H1 (cell line): ENCODE measurements at regions not wholly inside any gene's neighbourhood (a gene's known extent, or its start where the extent isn't known, plus 50 kb on each side); places are given as distances from the start of the nearest gene placed in this dataset.

Experiments used
- BCL11A ChIP-seq, 2 experiments: IDR thresholded peaks; one replicate each; pipeline ENCODE4 v1.6.1; 2011; ENCODE audit warnings: low read depth in 2 of 2, low read length in 2 of 2, mild to moderate bottlenecking in 2 of 2
- NANOG ChIP-seq: IDR thresholded peaks from 2 replicates; pipeline ENCODE4 v1.6.1; 2011; ENCODE audit warnings: low read length, low read depth, mild to moderate bottlenecking, inconsistent platforms; ENCODE audit not compliant: insufficient read depth, poor library complexity, severe bottlenecking
- TCF12 ChIP-seq: IDR thresholded peaks from 2 replicates; pipeline ENCODE4 v1.6.1; 2011; ENCODE audit warnings: low read depth, mild to moderate bottlenecking, low read length

DNA sequence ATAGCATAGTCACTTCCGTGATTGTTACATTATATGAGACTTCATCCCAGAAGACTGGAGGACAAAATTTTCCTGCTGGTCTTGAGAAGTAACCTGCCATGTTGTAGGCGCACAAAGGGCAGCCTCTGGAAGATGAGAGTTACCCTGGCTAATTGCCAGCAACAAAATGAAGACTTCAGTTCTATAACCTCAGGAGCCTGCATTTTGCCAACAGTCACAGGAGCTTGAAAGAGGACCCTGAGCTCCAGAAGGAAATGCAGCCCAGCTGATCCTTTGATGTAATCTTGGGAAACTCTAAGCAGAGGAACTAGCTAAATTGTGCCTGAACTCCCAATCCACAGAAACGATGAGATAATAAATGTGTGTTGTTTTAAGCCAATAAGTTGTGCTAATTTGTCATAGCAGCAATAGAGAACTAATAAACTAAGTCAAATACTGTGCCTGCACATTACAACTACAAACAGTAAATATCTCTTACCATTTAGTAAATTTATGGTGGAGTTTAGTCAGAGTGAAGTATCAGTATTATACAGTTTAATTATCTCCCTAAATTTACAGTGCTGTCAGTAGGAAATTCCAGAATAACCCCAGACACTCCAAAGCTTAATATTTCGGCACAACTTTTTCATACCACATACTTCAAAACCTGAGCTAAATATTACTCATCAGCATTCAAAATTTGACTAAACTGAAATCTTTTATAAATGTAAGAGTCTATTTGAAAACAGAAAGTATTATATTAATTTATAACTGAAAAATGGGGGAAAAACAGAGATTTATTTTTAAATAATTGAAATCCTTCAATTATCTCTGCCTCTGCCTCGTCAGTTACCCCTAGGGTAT is 90.1 kb upstream of the MAPK10 start (continued):
- TF ChIP-seq BCL11A (IDR thresholded peaks at IDR 0.05; ENCODE audit: low read depth in 2 of 2, low read length in 2 of 2) (no peak), NANOG (no peak), TCF12 (no peak)
